ENCODE measurements at regions not wholly inside any gene's neighbourhood (a gene's known extent, or its start where the extent isn't known, plus 50 kb on each side); places are given as distances from the start of the nearest gene placed in this dataset.

GRCh38 chr6:113291751-113292445 is 565.2 kb upstream of the MARCKS start:
- no peak for DNase-seq (ENCODE audit: low read depth, low spot score)
- in situ Hi-C loops (cut with HindIII; ENCODE audit: low pct_unique_long_range_greater_than_20kb, low sequenced_read_pairs), result no loop called here

- in situ Hi-C loops (cut with HindIII; ENCODE audit: low pct_unique_long_range_greater_than_20kb, low sequenced_read_pairs), result no loop called here
- no peak for DNase-seq (ENCODE audit: low read depth, low spot score)
These were observed 564.3 kb upstream of the MARCKS start for GRCh38 chr6:113292646-113293422.

- no peak for DNase-seq (ENCODE audit: low read depth, low spot score)
- in situ Hi-C loops (cut with HindIII; ENCODE audit: low pct_unique_long_range_greater_than_20kb, low sequenced_read_pairs), result no loop called here
These were observed 563.8 kb upstream of the MARCKS start for GRCh38 chr6:113293423-113293740.

- no peak for DNase-seq (ENCODE audit: low read depth, low spot score)
- in situ Hi-C loops (cut with HindIII; ENCODE audit: low pct_unique_long_range_greater_than_20kb, low sequenced_read_pairs), result no loop called here
These were observed 557.6 kb upstream of the MARCKS start for GRCh38 chr6:113299531-113299930.

GRCh38 chr6:113301651-113302050 is 555.5 kb upstream of the MARCKS start:
- no peak for DNase-seq (ENCODE audit: low read depth, low spot score)
- in situ Hi-C loops (cut with HindIII; ENCODE audit: low pct_unique_long_range_greater_than_20kb, low sequenced_read_pairs), result no loop called here

GRCh38 chr6:113304116-113304515 is 553.0 kb upstream of the MARCKS start:
- no peak for DNase-seq (ENCODE audit: low read depth, low spot score)
- in situ Hi-C loops (cut with HindIII; ENCODE audit: low pct_unique_long_range_greater_than_20kb, low sequenced_read_pairs), result no loop called here

GRCh38 chr6:113306552-113307145 is 550.5 kb upstream of the MARCKS start:
- in situ Hi-C loops (cut with HindIII; ENCODE audit: low pct_unique_long_range_greater_than_20kb, low sequenced_read_pairs), result no loop called here
- peak; percentile 69 for DNase-seq (ENCODE audit: low read depth, low spot score)

- DNase-seq (ENCODE audit: low read depth, low spot score), result no peak
These were observed 548.9 kb upstream of the MARCKS start for GRCh38 chr6:113308266-113308665.

GRCh38 chr6:113313841-113314240 is 543.3 kb upstream of the MARCKS start:
- DNase-seq (ENCODE audit: low read depth, low spot score), result no peak

More at GRCh38 chr6:113308266-113308665, 548.9 kb upstream of the MARCKS start:
- in situ Hi-C loops (cut with HindIII; ENCODE audit: low pct_unique_long_range_greater_than_20kb, low sequenced_read_pairs), result no loop called here

GRCh38 chr6:113315165-113315564 is 542.0 kb upstream of the MARCKS start:
- in situ Hi-C loops (cut with HindIII; ENCODE audit: low pct_unique_long_range_greater_than_20kb, low sequenced_read_pairs), result no loop called here
- DNase-seq (ENCODE audit: low read depth, low spot score), result no peak

More at GRCh38 chr6:113313841-113314240, 543.3 kb upstream of the MARCKS start:
- in situ Hi-C loops (cut with HindIII; ENCODE audit: low pct_unique_long_range_greater_than_20kb, low sequenced_read_pairs), result no loop called here

- DNase-seq (ENCODE audit: low read depth, low spot score), result no peak
- in situ Hi-C loops (cut with HindIII; ENCODE audit: low pct_unique_long_range_greater_than_20kb, low sequenced_read_pairs), result no loop called here
These were observed 541.3 kb upstream of the MARCKS start for GRCh38 chr6:113315879-113316278.

GRCh38 chr6:113317442-113317841 is 539.7 kb upstream of the MARCKS start:
- DNase-seq (ENCODE audit: low read depth, low spot score), result no peak
- in situ Hi-C loops (cut with HindIII; ENCODE audit: low pct_unique_long_range_greater_than_20kb, low sequenced_read_pairs), result no loop called here

- in situ Hi-C loops (cut with HindIII; ENCODE audit: low pct_unique_long_range_greater_than_20kb, low sequenced_read_pairs), result no loop called here
- DNase-seq (ENCODE audit: low read depth, low spot score), result no peak
These were observed 539.1 kb upstream of the MARCKS start for GRCh38 chr6:113317891-113318574.

- no peak for DNase-seq (ENCODE audit: low read depth, low spot score)
- in situ Hi-C loops (cut with HindIII; ENCODE audit: low pct_unique_long_range_greater_than_20kb, low sequenced_read_pairs), result no loop called here
These were observed 538.6 kb upstream of the MARCKS start for GRCh38 chr6:113318575-113318917.

GRCh38 chr6:113320653-113321052 is 536.5 kb upstream of the MARCKS start:
- in situ Hi-C loops (cut with HindIII; ENCODE audit: low pct_unique_long_range_greater_than_20kb, low sequenced_read_pairs), result no loop called here
- no peak for DNase-seq (ENCODE audit: low read depth, low spot score)

GRCh38 chr6:113326781-113327180 is 530.4 kb upstream of the MARCKS start:
- in situ Hi-C loops (cut with HindIII; ENCODE audit: low pct_unique_long_range_greater_than_20kb, low sequenced_read_pairs), result no loop called here
- no peak for DNase-seq (ENCODE audit: low read depth, low spot score)

GRCh38 chr6:113328886-113329381 is 528.2 kb upstream of the MARCKS start:
- in situ Hi-C loops (cut with HindIII; ENCODE audit: low pct_unique_long_range_greater_than_20kb, low sequenced_read_pairs), result no loop called here
- DNase-seq (ENCODE audit: low read depth, low spot score), result peak; percentile 37

GRCh38 chr6:113329942-113330635 is 527.1 kb upstream of the MARCKS start:
- in situ Hi-C loops (cut with HindIII; ENCODE audit: low pct_unique_long_range_greater_than_20kb, low sequenced_read_pairs), result no loop called here
- no peak for DNase-seq (ENCODE audit: low read depth, low spot score)
